Activated naive CD4-positive, alpha-beta T cell treated with anti-CD3 and anti-CD28 coated beads, Interleukin-2, amount 50 U/mL, for 16 hours (primary cell): ENCODE measurements at regions not wholly inside any gene's neighbourhood (a gene's known extent, or its start where the extent isn't known, plus 50 kb on each side); places are given as distances from the start of the nearest gene placed in this dataset.

Source experiments
- DNase-seq: peaks from one replicate; pipeline ENCODE4 v3.0.0-alpha.2; 2020

DNA sequence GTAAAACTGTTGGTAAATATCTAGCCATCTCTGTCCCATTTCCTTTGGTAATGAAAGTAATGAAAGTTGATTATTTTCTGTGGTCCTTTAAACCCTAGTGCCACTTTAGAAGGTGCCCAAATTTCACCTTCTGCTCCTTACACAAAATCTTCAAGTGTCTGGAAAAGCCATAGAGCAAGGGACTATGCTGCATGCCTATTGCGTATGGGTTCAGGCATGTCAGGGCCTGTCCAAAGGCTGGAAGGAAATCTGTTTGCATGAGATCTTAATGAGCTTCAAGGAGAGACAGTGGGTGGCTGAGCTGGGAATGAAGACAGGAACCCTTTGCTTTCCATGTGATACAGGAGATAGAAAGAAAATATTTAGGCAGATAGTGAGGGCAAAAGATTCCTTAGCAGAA is 66.6 kb upstream of the CCN6 start:
- no peak for DNase-seq

DNA sequence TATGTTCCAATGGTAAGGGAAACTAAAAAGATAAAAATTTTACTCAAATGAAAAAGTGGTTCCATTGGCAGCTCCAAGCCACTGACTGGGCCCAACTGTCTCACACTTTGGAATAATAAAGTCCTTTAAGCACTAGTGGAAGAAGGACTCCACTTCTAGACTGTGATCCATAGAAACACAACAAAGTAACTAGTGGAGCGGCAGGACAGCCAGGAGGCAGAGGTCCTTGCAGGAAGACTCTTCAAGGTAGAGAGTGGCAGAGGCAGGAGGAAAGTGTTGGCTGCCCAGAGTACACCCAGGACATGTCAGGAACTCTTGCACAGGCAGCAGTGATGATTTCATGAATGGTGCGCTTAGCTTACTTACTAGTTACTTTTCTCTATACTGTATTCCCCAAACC is 65.0 kb upstream of the CCN6 start:
- no peak for DNase-seq

DNA sequence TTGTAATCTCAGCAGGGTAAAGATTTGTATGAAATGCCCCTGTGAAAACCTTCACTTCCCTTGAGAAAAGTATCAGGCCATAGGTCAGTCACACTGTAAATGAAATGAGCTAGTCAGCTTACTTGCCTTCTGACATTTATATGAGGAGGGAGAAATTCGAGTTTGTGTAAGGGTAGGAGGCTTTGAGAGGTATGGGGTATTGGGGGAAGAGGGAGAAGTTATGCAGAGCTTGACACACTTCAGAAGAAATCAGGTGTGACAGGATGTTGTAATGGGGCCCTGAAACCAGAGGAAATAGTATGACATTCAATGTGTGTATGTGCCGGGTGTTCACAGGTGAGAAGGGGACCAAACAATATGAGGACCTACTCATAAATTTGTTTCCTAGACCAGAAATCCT is 64.2 kb upstream of the CCN6 start:
- no peak for DNase-seq

DNA sequence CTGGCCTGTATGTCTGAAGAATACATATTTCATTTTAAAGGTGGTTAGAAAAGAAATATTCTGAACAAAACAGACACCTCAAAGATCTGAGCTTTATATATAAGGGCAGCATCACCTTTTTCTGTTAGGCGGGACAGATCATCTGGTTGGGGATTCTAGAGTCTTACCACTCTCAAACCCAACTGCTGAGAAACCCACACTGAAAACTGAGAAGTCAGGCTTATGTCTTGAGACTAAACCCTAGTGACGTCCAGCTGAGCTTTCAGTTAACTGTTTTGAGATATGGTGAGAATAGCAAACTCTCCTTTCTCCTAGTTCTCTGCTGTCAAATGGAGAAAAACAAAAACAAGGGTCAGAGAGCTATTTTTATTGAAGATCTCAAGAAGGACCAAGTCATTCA is 63.7 kb upstream of the CCN6 start:
- no peak for DNase-seq

DNA sequence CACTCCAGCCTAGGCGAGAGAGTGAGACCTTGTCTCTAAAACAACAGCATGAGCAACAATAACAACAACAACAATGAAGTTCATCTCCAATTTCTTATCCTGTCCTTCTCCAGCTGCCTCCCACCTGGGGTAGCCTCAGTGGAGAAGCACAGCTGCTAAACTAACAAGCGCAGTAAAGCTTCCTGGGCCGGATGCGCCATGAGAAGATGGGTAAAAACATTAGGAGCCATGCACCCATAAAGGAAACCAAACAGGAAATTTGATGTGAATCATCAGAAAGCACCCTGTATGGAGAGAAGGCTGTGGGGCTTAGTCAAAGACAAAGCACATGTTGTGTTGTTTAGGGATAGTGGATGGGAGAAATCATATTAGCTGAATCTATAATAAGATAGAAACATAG is 61.1 kb upstream of the CCN6 start:
- DNase-seq: peak; percentile 48

DNA sequence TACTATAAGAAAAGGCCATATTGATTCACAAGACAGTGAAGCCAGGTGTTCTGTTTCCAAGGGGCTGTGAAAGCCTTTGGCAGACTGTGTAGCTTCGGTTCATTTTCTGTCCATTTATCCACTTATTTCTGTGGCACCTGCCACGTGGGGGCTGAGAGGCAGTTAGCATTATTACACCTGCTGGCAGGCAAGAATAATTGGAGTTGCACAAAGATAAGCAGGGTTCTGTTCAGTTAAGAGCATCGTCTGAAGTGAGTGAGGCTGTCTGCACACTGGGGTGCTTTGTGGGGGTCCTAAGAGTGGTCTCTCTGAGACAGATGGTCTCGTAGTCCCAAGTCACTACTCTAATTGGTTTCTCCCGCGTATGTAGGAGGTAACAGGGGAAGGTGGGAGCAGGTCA is 60.6 kb upstream of the CCN6 start:
- DNase-seq: no peak

DNA sequence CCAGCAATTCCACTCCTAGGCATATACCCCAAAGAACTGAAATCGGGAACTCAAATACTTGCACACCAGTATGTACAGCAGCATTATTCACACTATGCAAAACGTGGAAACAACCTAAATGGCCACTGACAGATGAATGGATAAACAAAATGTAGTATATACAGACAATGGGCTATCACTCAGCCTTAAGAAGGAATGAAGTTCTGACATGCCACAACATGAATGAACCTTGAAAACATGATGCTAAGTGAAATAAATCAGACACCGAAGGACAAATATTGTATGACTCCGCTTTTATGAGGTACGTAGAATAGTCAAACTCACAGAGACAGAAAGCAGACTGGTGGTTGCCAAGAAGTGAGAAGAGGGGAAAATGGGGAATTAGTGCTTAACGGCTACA is 59.1 kb upstream of the CCN6 start:
- DNase-seq: no peak

DNA sequence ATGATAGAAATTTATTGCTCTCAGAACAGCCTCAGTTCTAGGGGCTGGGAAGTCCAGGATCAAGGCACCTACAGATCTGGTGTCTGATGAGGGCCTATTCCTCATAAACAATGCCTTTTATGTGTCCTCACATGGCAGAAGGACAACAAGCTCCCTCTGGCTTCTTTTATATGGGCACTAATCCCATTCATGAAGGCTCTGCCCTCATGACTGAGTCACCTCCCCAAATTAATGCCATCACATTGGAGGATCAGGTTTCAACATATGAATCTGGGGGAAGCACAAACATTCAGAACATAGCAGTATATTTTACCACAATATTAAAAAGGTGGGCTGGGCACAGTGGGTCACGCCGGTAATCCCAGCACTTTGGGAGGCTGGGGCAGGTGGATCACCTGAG is 58.5 kb upstream of the CCN6 start:
- DNase-seq: no peak

DNA sequence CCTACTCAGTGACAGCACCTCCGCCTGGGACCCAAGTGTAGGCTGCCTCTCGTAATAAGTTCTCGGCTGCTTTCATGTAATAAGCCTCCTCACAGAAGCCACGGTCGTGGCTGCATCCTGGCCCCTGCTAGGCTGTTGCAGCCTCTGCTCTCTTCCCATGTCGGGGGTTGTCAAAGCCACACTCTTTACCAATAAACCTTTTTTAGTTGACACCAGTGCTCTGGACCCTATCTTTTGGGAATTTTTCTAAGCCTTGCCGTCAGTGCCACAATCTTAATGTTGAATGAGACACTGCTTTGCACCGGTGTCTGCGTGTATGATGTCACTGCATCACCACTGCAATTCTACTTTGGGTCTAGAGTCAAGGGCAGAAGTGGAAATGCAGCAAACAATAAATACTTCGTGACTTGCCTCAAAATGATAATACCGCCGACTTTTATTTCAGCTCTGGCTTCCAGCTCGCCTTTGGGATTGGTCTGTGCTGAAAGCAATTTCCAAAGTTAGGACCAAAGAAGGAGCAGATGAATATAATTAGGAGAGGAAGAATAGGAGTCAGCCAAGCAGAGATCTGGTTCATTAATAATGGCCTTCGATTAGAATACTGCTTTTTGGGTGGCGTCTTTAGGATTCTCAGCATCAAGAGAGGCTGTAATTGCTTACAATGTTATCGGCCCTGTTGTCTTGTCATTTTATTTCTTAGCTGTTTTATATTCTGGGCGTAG is 57.6 kb upstream of the CCN6 start:
- no peak for DNase-seq

DNA sequence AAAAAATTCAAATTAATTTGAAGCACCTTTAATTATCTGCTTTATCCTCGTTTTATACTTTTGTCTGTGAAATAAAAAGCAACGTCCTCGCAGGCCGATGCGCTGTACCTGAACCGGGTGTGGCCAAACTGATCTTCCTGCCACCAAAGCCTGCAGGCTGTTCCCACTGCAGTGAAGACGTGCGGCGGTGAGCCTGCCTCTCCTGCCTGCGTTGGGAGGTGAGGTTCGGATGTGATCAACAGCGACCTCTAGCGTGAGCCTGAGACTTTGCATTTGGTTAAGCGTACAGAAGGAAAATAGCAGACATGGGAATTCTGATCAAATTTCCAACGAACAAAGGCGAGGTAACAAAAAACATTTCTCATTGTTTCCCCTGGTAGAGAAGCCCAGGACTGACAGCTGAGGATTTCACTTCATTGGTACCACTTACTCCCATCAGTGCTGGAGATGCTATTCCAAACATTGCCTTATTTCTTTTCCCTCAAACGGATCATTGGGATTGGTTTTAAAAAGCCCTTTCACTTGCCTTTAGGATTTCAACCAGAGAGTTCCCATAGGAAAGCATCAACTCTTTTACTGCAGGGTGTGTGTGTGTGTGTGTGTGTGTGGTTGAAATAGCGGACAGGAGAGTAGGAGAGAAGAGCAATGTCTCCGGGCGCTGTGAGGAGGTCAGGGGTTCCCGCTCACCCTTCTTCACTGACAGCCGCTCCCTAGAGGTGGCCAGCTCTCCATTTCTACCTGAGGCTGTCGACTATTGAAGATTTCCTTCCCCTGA is 56.6 kb upstream of the CCN6 start:
- DNase-seq: peak; percentile 77

DNA sequence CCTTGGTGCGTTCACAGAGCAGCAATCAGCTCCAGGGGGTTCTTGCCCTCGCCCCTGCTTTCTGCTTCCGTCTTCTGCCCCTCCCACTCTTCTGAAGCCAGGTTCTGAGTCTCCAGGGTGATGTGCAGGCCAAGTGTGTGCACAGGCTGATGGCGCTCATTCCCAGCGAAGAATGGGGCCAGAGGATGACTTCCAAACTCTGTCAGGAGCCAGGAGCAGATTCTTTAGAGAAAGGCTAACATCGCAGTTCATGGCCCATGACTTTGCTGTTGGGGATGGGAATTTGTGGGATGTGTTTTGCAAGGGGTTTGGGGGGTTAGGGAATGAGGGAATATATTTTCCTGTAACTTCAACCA is 56.1 kb upstream of the CCN6 start:
- no peak for DNase-seq

DNA sequence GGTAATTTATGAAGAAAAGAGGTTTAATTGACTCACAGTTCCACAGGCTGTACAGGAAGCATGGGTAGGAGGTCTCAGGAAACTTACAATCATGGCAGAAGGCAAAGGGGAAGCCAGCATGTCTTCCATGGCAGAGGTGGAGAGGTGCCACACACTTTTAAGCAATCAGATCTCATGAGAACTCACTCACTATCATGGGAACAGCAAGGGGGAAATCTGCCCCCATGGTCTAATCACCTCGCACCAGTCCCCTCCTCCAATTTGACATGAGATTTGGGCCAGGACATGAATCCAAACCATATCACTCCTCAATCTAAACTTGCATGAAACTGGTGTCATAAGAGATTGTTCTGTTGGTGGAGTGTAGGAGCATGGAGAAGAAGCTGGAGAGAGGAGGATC is 51.6 kb upstream of the CCN6 start:
- no peak for DNase-seq
